Adrenal gland (tissue), 9 donors: ENCODE measurements at regions not wholly inside any gene's neighbourhood (a gene's known extent, or its start where the extent isn't known, plus 50 kb on each side); places are given as distances from the start of the nearest gene placed in this dataset.

Experiments
- DNase-seq, 7 donors: peaks; one replicate each; pipeline ENCODE4 v3.0.0-alpha.2; 2019 to 2020
- H3K27ac ChIP-seq, 5 donors: fragments of 200-600 bp; sonication (generic) in 4 of 5; 1 replicate in 3 of 5; 2 replicates in 2 of 5; pipeline versions ENCODE4 v1.5.1 to v1.8.0; 2016 to 2020; ENCODE audit warnings: mild to moderate bottlenecking in 1 of 5
- H3K27me3 ChIP-seq: fragments of 200-600 bp; 2 replicates; pipeline ENCODE4 v1.8.0; 2021
- H3K36me3 ChIP-seq, 2 donors: fragments of 200-600 bp; replicated peaks in 1 of 2; 1 replicate in 1 of 2; 2 replicates in 1 of 2; pipeline versions ENCODE4 v1.5.1 to v1.8.0; 2018 to 2022
- H3K4me1 ChIP-seq, 2 donors: fragments of 200-600 bp; replicated peaks in 1 of 2; 1 replicate in 1 of 2; 2 replicates in 1 of 2; pipeline versions ENCODE4 v1.5.1 to v1.8.0; 2018 to 2021
- H3K4me3 ChIP-seq, 4 donors: fragments of 200-600 bp; sonication (generic) in 3 of 4; one replicate each; pipeline ENCODE4 v1.5.1; 2016 to 2018
- H3K9me3 ChIP-seq, 3 donors: fragments of 200-600 bp; sonication (generic) in 1 of 3; replicated peaks in 1 of 3; 1 replicate in 2 of 3; 2 replicates in 1 of 3; pipeline versions ENCODE4 v1.5.1 to v1.8.0; 2016 to 2021
- POLR2A ChIP-seq, 2 donors: fragments of 450-650 bp; IDR thresholded peaks; one replicate each; pipeline ENCODE4 v1.6.1; 2017; ENCODE audit warnings: antibody characterized with exemption in 2 of 2, mild to moderate bottlenecking in 2 of 2, moderate library complexity in 1 of 2
- WGBS, 4 donors: extraction: QIAGEN DNeasy Blood & Tissue Kit in 2 of 4; methylation state at CpG; one replicate each; pipeline versions ENCODE4 v1.1.5 to v1.1.7; 2013 to 2017; 5-methylcytosine and 5-hydroxymethylcytosine counted together
- intact Hi-C, 2 donors: fragments of 100-400 bp; cut with DNase I; formaldehyde crosslinking; loops; one replicate each; pipeline versions ENCODE4 v1.14.1 to v1.15.0; 2022 to 2023
- TF ChIP-seq, protein P1 (sequence below), 6 experiments: fragments of 450-650 bp in 4 of 6; fragments of 200-600 bp in 2 of 6; sonication (generic) in 1 of 6; IDR thresholded peaks; 1 replicate in 5 of 6; 2 replicates in 1 of 6; pipeline versions ENCODE4 v1.5.1 to v1.8.0; 2016 to 2021; ENCODE audit warnings: antibody characterized with exemption in 6 of 6, mild to moderate bottlenecking in 2 of 6, moderate library complexity in 1 of 6
- donor health status: healthy with polysubstance abuse.
- donor health status: Bipolar disorder and iron deficiency.
- donor health status: DM: yes; HTN: yes; CAD: no.
- donor health status: DM: no; HTN: no; CAD: no.
- donor health status: DM: no; HTN: no; CAD: no.

DNA sequence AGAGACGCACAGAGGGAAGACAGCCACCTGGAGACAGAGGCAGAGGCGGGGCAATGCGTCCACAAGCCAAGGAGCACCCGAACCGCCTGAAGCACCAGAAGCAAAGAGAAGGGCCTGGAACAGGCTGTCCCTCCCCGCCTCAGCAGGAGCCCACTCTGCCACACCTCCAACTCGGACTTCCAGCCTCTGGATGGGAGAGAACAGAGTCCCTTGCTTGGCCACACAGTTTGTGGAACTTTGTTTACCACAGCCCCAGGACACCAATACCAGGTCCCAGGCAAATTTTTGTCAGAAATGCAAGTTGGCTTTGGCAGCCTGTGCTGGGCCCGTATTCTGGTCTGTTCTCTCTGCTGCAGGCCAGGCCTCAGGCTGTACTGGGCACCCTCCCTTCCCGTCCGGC is 87.5 kb upstream of the RPS6KA2 start:
- Histone ChIP-seq H3K9me3 (peaks cover 0 to 7% (median 0%) of the 10 kb centered on the region in 3 donors), H3K27me3 (no peaks in the 10 kb centered on the region), H3K4me3 (no peak overlapping the region), H3K36me3 (no peaks in the 10 kb centered on the region), H3K27ac (no peak overlapping the region), H3K4me1 (no peaks in the 10 kb centered on the region)
- no peak for TF ChIP-seq POLR2A (IDR thresholded peaks at IDR 0.05)
- TF ChIP-seq, protein P1, sequence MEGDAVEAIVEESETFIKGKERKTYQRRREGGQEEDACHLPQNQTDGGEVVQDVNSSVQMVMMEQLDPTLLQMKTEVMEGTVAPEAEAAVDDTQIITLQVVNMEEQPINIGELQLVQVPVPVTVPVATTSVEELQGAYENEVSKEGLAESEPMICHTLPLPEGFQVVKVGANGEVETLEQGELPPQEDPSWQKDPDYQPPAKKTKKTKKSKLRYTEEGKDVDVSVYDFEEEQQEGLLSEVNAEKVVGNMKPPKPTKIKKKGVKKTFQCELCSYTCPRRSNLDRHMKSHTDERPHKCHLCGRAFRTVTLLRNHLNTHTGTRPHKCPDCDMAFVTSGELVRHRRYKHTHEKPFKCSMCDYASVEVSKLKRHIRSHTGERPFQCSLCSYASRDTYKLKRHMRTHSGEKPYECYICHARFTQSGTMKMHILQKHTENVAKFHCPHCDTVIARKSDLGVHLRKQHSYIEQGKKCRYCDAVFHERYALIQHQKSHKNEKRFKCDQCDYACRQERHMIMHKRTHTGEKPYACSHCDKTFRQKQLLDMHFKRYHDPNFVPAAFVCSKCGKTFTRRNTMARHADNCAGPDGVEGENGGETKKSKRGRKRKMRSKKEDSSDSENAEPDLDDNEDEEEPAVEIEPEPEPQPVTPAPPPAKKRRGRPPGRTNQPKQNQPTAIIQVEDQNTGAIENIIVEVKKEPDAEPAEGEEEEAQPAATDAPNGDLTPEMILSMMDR (IDR thresholded peaks at IDR 0.05): no peak
- DNase-seq: no peak
- 93 to 98% (median 94%) methylated on average over 10 of the region's 10 CpGs for WGBS, 4 donors
- intact Hi-C loops: no loop called here

DNA sequence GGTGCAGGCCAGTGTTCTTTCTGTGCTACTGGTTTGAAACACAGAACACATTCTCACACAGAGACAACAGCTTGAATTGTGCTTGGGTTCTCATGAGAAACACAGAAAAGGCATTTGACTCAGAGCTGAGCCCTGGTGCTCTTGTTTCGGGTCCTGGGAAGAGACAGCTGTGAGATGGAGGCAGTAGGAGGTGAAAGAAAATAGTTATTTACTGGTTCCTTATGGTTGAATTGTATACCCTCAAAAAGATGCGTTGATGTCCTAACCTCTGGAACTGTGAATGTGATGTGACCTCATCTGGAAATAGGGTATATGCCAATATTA is 87.1 kb upstream of the RPS6KA2 start:
- Histone ChIP-seq H3K27me3 (no peaks in the 10 kb centered on the region), H3K4me3 (no peak overlapping the region), H3K27ac (no peak overlapping the region), H3K36me3 (no peaks in the 10 kb centered on the region), H3K4me1 (no peaks in the 10 kb centered on the region), H3K9me3 (peaks cover 0 to 7% (median 0%) of the 10 kb centered on the region in 3 donors)
- intact Hi-C loops: no loop called here
- TF ChIP-seq, protein P1 (IDR thresholded peaks at IDR 0.05): no peak
- TF ChIP-seq POLR2A (IDR thresholded peaks at IDR 0.05): no peak
- DNase-seq: no peak
- WGBS, 4 donors: 91 to 97% (median 95%) methylated on average over 2 of the region's 2 CpGs

DNA sequence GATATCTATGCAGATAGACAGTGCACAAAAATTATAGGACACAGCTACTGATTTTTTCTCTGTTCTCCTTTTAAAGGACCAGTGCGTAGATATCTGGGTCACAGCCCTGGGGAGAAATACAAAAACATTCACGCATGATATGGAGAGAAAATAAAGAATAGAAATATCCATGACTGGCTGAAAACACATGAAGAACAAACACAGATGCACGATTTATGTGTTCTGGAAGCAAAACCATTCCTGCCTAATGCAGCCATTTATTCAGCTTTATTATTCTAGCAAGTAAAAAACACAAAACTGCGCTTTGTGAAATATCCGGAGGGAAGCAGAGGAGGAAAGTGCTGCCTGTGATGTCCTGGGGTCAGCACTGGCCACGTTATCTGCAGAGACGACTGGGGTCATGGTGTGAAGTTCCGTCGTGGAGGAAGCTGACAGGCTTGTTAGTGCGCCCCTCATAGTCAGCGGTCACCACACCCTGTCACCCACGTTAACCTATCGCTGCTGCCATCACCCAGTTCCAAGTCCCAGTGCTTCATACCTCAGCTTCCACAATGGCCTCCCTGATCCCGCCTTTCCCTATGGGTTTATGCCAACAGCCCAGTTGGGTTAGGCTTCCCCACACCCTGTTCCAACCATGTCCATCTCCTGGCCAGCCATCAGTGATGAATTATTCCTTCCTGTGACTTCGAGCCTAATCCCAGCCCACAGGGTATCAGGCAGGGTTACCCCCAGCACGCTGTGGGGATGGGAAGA is 86.6 kb upstream of the RPS6KA2 start:
- H3K9me3 ChIP-seq: peaks cover 0 to 7% (median 0%) of the 10 kb centered on the region in 3 donors
- intact Hi-C loops: no loop called here
- H3K4me3 ChIP-seq: no peak overlapping the region
- no peak for TF ChIP-seq POLR2A (IDR thresholded peaks at IDR 0.05)
- TF ChIP-seq, protein P1 (IDR thresholded peaks at IDR 0.05): no peak
- H3K36me3 ChIP-seq: no peaks in the 10 kb centered on the region
- H3K4me1 ChIP-seq: no peaks in the 10 kb centered on the region
- DNase-seq: no peak
- H3K27me3 ChIP-seq: no peaks in the 10 kb centered on the region
- no peak overlapping the region for H3K27ac ChIP-seq
- WGBS, 4 donors: 51 to 68% (median 64%) methylated on average over 16 of the region's 16 CpGs

DNA sequence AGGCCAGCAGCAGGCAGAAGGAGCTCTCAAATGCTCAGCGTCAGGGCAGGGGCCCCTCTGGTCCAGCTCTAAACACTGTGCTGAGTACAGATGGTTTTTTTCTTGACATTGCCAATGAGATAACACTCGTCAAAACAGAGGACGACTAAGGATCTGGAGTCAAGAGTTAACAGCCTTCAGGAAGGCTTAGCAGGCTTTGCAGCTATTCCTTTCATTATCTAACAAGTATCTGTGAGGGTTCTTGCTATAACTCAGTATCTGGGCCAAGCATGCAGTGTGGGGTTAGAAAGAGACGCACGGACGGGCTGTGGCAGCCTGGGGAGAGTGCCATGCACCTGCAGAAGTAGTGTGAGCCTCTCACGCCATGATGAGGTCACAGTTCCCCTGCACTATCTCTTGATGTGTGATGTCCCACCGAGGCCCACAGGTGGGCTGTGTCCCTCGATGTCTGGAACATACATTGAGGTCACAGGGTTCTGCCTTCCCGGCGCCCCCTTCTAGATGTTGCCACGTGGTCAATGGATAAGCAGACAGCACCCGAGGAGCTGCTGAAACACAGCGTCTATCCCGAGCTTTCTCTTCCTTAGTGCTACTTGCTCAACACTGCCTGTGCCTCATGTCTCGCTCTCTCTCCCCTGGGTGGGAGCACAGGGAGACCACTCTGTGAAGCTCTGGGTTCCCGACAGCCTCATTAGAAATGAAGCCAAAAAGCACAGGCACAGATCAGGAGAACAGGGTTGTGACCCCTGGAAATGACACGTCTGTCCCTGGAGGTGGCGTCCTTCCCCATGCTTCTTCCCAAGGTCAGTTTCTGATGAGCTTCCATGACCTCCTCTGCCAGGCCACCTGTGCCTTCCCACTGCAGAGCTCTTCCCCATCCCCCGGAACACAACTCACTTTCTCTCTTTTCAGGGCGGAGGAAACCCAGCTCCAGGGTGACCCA is 85.5 kb upstream of the RPS6KA2 start:
- no peak overlapping the region for H3K4me3 ChIP-seq
- no peak for TF ChIP-seq POLR2A (IDR thresholded peaks at IDR 0.05)
- TF ChIP-seq, protein P1 (IDR thresholded peaks at IDR 0.05): no peak
- DNase-seq: no peak
- intact Hi-C loops: no loop called here
- no peaks in the 10 kb centered on the region for H3K27me3 ChIP-seq
- no peak overlapping the region for H3K27ac ChIP-seq
- H3K36me3 ChIP-seq: no peaks in the 10 kb centered on the region
- no peaks in the 10 kb centered on the region for H3K4me1 ChIP-seq
- peaks cover 0 to 7% (median 0%) of the 10 kb centered on the region in 3 donors for H3K9me3 ChIP-seq
- WGBS, 4 donors: 73 to 80% (median 75%) methylated on average over 19 to 21 of the region's 21 CpGs
